ENCODE measurements at regions not wholly inside any gene's neighbourhood (a gene's known extent, or its start where the extent isn't known, plus 50 kb on each side); places are given as distances from the start of the nearest gene placed in this dataset.

DNA sequence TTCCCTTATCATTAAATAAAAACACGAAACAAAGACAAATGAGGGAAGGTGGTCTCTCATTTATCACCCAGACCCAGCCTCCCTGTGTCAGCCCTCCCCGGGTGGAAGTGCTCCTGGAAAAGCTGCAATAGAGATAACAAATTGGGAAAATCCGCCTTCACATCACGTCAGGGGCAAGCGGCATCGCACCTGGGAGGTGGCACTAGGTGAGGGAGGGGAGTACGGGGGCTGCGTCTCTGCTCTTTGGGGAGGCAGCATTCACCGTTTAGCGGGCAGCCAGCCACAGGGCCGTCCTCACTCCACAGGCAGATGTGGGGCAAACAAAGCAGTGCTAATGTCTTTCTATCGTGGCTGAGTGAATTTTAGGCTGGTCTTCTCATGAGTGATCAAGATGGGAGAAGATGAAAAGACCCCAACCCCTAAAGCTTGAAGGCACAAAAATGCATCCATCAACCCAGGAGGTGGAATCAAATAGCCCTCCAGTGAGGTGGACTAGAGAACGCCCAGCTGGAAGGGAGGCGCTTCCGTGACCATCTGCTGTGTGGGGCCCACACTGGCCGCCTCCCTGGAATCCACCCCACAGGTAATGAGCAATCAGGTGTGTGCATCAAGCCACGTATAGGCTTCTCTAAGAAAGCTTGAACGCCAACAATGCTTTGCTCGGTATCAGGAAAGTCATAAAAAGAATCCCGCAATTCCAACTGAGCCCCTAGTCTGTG, 629.5 kb downstream of the BRD1 start:
- Mint-ChIP-seq H3K27me3 (ENCODE audit: low read depth in 2 of 2) (peaks cover 4 to 11% of the 10 kb centered on the region in 2 donors), H3K4me1 (no peaks in the 10 kb centered on the region), H3K4me3 (no peak overlapping the region), H3K36me3 (no peaks in the 10 kb centered on the region), H3K27ac (no peak overlapping the region), H3K9me3 (no peaks in the 10 kb centered on the region)
- TF ChIP-seq, protein P1, sequence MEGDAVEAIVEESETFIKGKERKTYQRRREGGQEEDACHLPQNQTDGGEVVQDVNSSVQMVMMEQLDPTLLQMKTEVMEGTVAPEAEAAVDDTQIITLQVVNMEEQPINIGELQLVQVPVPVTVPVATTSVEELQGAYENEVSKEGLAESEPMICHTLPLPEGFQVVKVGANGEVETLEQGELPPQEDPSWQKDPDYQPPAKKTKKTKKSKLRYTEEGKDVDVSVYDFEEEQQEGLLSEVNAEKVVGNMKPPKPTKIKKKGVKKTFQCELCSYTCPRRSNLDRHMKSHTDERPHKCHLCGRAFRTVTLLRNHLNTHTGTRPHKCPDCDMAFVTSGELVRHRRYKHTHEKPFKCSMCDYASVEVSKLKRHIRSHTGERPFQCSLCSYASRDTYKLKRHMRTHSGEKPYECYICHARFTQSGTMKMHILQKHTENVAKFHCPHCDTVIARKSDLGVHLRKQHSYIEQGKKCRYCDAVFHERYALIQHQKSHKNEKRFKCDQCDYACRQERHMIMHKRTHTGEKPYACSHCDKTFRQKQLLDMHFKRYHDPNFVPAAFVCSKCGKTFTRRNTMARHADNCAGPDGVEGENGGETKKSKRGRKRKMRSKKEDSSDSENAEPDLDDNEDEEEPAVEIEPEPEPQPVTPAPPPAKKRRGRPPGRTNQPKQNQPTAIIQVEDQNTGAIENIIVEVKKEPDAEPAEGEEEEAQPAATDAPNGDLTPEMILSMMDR (IDR thresholded peaks at IDR 0.05) = no peak
- no peaks in the 10 kb centered on the region for H3K27me3 ChIP-seq (ENCODE audit: control insufficient read depth, insufficient read depth, low read length)
- H3K36me3 ChIP-seq (ENCODE audit: control insufficient read depth, insufficient read depth, low read length) = no peaks in the 10 kb centered on the region
- no peak for DNase-seq
- no peak overlapping the region for H3K27ac ChIP-seq (ENCODE audit: low read length)
- H3K9me3 ChIP-seq (ENCODE audit: control insufficient read depth, insufficient read depth, low read length) = no peaks in the 10 kb centered on the region
- H3K4me3 ChIP-seq (ENCODE audit: low read length) = no peak overlapping the region
- H3K4me1 ChIP-seq (ENCODE audit: control insufficient read depth, insufficient read depth, low read length) = no peaks in the 10 kb centered on the region
- 71% methylated on average over 20 of the region's 20 CpGs for WGBS (ENCODE audit: insufficient coverage)
- no peak for ATAC-seq
- intact Hi-C loops (cut with micrococcal nuclease) = no loop called here

DNA sequence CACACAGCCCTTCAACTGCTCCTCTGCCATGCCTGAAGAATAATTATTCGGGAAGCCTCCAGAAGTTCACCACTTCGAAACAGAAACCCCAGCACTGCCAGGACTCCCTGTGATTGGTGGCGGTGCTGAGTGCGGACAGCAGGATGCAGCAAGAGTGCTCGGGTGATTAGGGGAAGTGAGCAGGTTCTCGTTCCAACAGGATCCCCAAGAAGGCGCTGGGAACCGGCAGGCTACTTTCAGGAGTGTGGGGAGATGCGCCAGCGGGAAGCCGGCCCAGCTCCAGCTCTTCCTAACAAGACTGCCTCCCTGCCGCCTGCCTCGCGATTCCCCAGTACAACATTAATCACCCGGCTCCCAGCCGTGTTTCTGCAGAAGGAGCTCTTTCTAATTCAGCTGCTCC, 630.2 kb downstream of the BRD1 start:
- WGBS (ENCODE audit: insufficient coverage) = 21% methylated on average over 16 of the region's 16 CpGs
- no peaks in the 10 kb centered on the region for H3K36me3 ChIP-seq (ENCODE audit: control insufficient read depth, insufficient read depth, low read length)
- no peak for ATAC-seq
- H3K9me3 ChIP-seq (ENCODE audit: control insufficient read depth, insufficient read depth, low read length) = no peaks in the 10 kb centered on the region
- no peak overlapping the region for H3K4me3 Mint-ChIP-seq
- H3K27ac Mint-ChIP-seq = no peak overlapping the region
- no peaks in the 10 kb centered on the region for H3K4me1 Mint-ChIP-seq
- no peak overlapping the region for H3K4me3 ChIP-seq (ENCODE audit: low read length)
- intact Hi-C loops (cut with micrococcal nuclease) = no loop called here
- DNase-seq = no peak
- H3K9me3 Mint-ChIP-seq = no peaks in the 10 kb centered on the region
- H3K4me1 ChIP-seq (ENCODE audit: control insufficient read depth, insufficient read depth, low read length) = no peaks in the 10 kb centered on the region
- H3K36me3 Mint-ChIP-seq = no peaks in the 10 kb centered on the region
- peaks cover 6 to 11% of the 10 kb centered on the region in 2 donors for H3K27me3 Mint-ChIP-seq (ENCODE audit: low read depth in 2 of 2)
- no peaks in the 10 kb centered on the region for H3K27me3 ChIP-seq (ENCODE audit: control insufficient read depth, insufficient read depth, low read length)
- H3K27ac ChIP-seq (ENCODE audit: low read length) = no peak overlapping the region
- TF ChIP-seq, protein P1 (IDR thresholded peaks at IDR 0.05) = no peak

DNA sequence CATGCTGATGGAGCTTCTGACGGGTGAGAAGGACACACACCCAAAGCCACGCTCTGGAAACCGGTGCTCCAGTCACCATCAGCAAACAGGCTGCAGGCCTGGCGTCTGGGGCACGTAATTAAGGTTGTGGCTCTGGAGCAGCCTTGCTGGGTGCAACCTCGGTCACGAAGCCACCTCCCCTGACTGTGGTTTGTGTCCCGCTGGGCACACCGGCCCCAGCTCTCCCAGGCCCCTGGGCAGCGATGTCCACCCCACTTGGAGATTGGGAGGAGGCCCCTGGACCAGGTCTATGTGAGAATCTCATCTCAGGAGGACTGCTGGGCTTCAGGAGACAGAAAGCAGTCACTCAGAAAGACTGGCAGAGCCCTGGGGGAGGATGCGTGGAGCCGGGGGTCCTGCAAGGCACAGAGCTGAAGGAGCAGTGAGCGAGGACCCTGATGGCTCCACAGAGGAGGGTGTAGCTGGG, 631.6 kb downstream of the BRD1 start:
- H3K27ac Mint-ChIP-seq = no peak overlapping the region
- peaks cover 6 to 11% of the 10 kb centered on the region in 2 donors for H3K27me3 Mint-ChIP-seq (ENCODE audit: low read depth in 2 of 2)
- Histone ChIP-seq H3K27ac (ENCODE audit: low read length) (no peak overlapping the region), H3K4me1 (ENCODE audit: control insufficient read depth, insufficient read depth, low read length) (no peaks in the 10 kb centered on the region), H3K36me3 (ENCODE audit: control insufficient read depth, insufficient read depth, low read length) (no peaks in the 10 kb centered on the region), H3K9me3 (ENCODE audit: control insufficient read depth, insufficient read depth, low read length) (no peaks in the 10 kb centered on the region), H3K4me3 (ENCODE audit: low read length) (no peak overlapping the region), H3K27me3 (ENCODE audit: control insufficient read depth, insufficient read depth, low read length) (no peaks in the 10 kb centered on the region)
- H3K9me3 Mint-ChIP-seq = no peaks in the 10 kb centered on the region
- intact Hi-C loops (cut with micrococcal nuclease) = no loop called here
- TF ChIP-seq, protein P1 (IDR thresholded peaks at IDR 0.05) = no peak
- H3K4me1 Mint-ChIP-seq = no peaks in the 10 kb centered on the region
- H3K36me3 Mint-ChIP-seq = no peaks in the 10 kb centered on the region
- 83% methylated on average over 13 of the region's 13 CpGs for WGBS (ENCODE audit: insufficient coverage)
- H3K4me3 Mint-ChIP-seq = no peak overlapping the region
- ATAC-seq (no peak), DNase-seq (no peak)

DNA sequence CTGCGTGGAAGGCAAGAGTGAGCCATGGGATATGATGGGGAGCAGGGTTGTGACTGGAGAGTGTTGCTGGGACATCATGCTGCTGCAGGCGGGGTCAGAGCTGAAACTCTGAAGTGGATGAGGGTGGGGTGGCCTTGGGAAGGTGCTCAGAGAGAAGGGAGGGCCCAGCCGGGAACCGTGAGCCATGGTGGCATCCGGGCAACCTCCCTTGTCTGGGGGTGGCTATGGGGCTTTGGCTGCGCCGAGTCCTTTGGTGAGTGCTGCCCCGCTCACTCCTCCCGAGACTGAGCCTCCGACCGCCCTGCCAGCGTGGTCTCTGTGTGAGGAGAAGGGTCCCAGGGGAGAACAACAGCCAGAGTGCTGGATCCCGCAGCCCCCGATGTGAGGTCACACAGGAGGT, 632.0 kb downstream of the BRD1 start:
- DNase-seq = no peak

More for the DNA sequence above, 632.0 kb downstream of the BRD1 start:
- H3K27me3 Mint-ChIP-seq (ENCODE audit: low read depth in 2 of 2) = peaks cover 6 to 11% of the 10 kb centered on the region in 2 donors
- no peak overlapping the region for H3K4me3 Mint-ChIP-seq
- no peaks in the 10 kb centered on the region for H3K4me1 Mint-ChIP-seq
- no peak overlapping the region for H3K27ac ChIP-seq (ENCODE audit: low read length)
- H3K4me1 ChIP-seq (ENCODE audit: control insufficient read depth, insufficient read depth, low read length) = no peaks in the 10 kb centered on the region
- no peaks in the 10 kb centered on the region for H3K9me3 Mint-ChIP-seq
- H3K36me3 ChIP-seq (ENCODE audit: control insufficient read depth, insufficient read depth, low read length) = no peaks in the 10 kb centered on the region
- WGBS (ENCODE audit: insufficient coverage) = 86% methylated on average over 14 of the region's 14 CpGs
- H3K9me3 ChIP-seq (ENCODE audit: control insufficient read depth, insufficient read depth, low read length) = no peaks in the 10 kb centered on the region
- no peaks in the 10 kb centered on the region for H3K27me3 ChIP-seq (ENCODE audit: control insufficient read depth, insufficient read depth, low read length)
- H3K36me3 Mint-ChIP-seq = no peaks in the 10 kb centered on the region
- TF ChIP-seq, protein P1 (IDR thresholded peaks at IDR 0.05) = no peak
- no peak overlapping the region for H3K4me3 ChIP-seq (ENCODE audit: low read length)
- intact Hi-C loops (cut with micrococcal nuclease) = no loop called here
- ATAC-seq = no peak
- no peak overlapping the region for H3K27ac Mint-ChIP-seq
